Stimulated activated effector memory CD8-positive, alpha-beta T cell treated with anti-CD3 and anti-CD28 coated beads, Interleukin-12 subunit alpha, Interleukin-12 subunit beta, amount 100 ng/mL, for 72 hours (primary cell): ENCODE measurements at regions not wholly inside any gene's neighbourhood (a gene's known extent, or its start where the extent isn't known, plus 50 kb on each side); places are given as distances from the start of the nearest gene placed in this dataset.

Experiments
- ATAC-seq: fragments of 150-1000 bp; cut with Tn5 transposase; 2 replicates; pipeline ENCODE4 v1.10.0; 2021
- DNase-seq, 2 donors: peaks; one replicate each; pipeline ENCODE4 v3.0.0; 2021 to 2022; ENCODE audit warnings: low spot score in 2 of 2
- H3K27ac Mint-ChIP-seq: one replicate; pipeline ENCODE4 v1.8.0; 2022; ENCODE audit warnings: mild to moderate bottlenecking, mixed read lengths
- H3K36me3 Mint-ChIP-seq: one replicate; pipeline ENCODE4 v1.8.0; 2022; ENCODE audit warnings: mild to moderate bottlenecking, mixed read lengths
- H3K4me1 Mint-ChIP-seq: one replicate; pipeline ENCODE4 v1.8.0; 2022; ENCODE audit warnings: mixed read lengths
- H3K4me3 Mint-ChIP-seq: one replicate; pipeline ENCODE4 v1.8.0; 2022; ENCODE audit warnings: mild to moderate bottlenecking, mixed read lengths
- H3K9me3 Mint-ChIP-seq: one replicate; pipeline ENCODE4 v1.8.0; 2022; ENCODE audit warnings: mixed read lengths

DNA sequence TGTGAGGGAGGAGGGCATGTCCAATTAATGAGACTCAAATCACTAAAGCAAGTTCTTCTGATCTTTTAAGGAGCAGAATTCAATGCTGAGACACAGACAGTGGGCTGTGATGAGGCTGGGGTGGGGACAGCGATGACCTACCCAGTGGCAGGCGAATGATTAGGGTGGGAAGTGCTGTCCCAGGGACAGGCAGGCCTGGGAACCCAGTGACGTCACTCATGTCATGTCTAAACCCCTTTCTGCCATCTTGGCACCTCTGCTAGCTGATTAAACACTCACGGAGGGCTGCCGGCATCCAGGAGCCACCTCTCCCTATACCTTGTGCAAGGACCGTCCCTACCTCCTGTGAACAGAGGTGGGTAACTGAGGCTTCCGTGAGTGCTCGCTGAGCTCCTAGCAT, 1235.2 kb downstream of the TBC1D22A start:
- no peaks in the 10 kb centered on the region for H3K36me3 Mint-ChIP-seq
- no peak for DNase-seq
- H3K9me3 Mint-ChIP-seq: no peaks in the 10 kb centered on the region
- no peak overlapping the region for H3K27ac Mint-ChIP-seq
- H3K4me3 Mint-ChIP-seq: no peak overlapping the region
- no peaks in the 10 kb centered on the region for H3K4me1 Mint-ChIP-seq
- no peak for ATAC-seq

DNA sequence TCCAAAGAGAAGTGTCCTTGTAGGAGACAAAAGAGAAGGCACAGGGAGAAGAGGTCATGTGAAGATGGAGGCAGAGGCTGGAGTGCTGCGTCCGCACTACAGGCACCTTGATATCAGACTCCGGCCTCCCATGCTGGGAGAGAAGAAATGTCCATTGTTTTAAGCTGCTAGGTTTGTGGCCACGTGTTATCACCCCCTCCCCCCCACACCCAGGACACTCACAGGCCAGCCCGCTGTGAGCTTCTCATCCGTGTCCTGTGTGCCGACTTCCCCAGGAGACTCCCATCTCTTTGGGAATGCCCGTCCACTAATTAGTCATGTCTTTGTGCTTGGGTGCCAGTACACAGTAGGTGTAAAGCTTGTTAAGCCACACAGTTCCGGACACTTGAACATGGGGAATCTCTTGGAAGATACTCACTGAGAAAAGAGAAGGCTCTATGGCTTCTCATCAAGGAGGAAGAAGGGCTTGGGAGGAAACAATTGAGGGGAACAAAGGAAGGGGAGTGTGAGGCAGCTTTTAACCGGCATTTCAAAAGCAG, 1234.7 kb downstream of the TBC1D22A start:
- Mint-ChIP-seq H3K36me3 (no peaks in the 10 kb centered on the region), H3K9me3 (no peaks in the 10 kb centered on the region), H3K27ac (no peak overlapping the region), H3K4me3 (no peak overlapping the region), H3K4me1 (no peaks in the 10 kb centered on the region)
- DNase-seq (no peak), ATAC-seq (no peak)

DNA sequence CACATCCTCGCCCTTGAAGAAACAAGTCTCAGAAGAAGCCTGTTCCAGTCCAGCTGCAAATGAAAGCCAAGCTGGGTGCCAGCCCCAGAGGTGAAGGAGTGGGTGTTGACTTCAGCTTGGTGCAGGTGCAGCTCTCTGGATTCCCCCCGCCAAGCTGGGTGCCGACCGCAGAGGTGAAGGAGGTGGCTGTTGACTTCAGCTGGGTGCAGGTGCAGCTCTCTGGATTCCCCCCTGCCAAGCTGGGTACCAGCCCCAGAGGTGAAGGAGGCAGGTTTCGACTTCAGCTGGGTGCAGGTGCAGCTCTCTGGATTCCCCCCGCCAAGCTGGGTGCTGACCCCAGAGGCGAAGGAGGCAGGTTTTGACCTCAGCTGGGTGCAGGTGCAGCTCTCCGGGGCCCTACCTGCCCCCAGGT, 1234.0 kb downstream of the TBC1D22A start:
- Mint-ChIP-seq H3K36me3 (no peaks in the 10 kb centered on the region), H3K4me1 (no peaks in the 10 kb centered on the region), H3K4me3 (no peak overlapping the region), H3K9me3 (no peaks in the 10 kb centered on the region), H3K27ac (no peak overlapping the region)
- no peak for ATAC-seq
- no peak for DNase-seq

- no peak for ATAC-seq
- no peak overlapping the region for H3K4me3 Mint-ChIP-seq
Observed at GRCh38 chr22:47995718-47996117, 1233.3 kb downstream of the TBC1D22A start.

DNA sequence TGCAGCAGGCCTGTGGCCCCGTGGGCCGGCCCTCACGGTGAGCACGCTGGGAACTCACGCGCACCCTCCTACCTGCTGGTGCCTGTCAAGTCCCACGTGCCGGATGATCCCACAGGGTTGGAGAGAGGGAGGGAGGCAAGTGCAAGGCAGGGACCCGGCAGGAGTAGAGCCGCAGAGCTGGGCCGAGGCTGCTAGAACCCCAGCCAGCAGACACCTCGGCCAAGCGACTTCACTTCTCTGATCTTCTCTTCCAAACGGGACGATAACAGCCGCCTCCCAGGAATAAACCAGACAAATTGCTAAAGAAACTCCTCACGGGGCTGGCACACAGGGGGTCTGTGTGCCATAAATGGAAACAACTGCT, 1232.8 kb downstream of the TBC1D22A start:
- ATAC-seq: no peak
- no peak for DNase-seq
- H3K27ac Mint-ChIP-seq: no peak overlapping the region
- H3K9me3 Mint-ChIP-seq: no peaks in the 10 kb centered on the region
- H3K36me3 Mint-ChIP-seq: no peaks in the 10 kb centered on the region
- no peak overlapping the region for H3K4me3 Mint-ChIP-seq
- no peaks in the 10 kb centered on the region for H3K4me1 Mint-ChIP-seq

More at GRCh38 chr22:47995718-47996117, 1233.3 kb downstream of the TBC1D22A start:
- Mint-ChIP-seq H3K27ac (no peak overlapping the region), H3K9me3 (no peaks in the 10 kb centered on the region), H3K36me3 (no peaks in the 10 kb centered on the region), H3K4me1 (no peaks in the 10 kb centered on the region)
- no peak for DNase-seq

GRCh38 chr22:47994601-47995263, 1232.3 kb downstream of the TBC1D22A start:
- H3K4me1 Mint-ChIP-seq: no peaks in the 10 kb centered on the region
- H3K9me3 Mint-ChIP-seq: no peaks in the 10 kb centered on the region
- ATAC-seq: no peak
- H3K36me3 Mint-ChIP-seq: no peaks in the 10 kb centered on the region
- H3K27ac Mint-ChIP-seq: no peak overlapping the region
- no peak overlapping the region for H3K4me3 Mint-ChIP-seq
- no peak for DNase-seq

GRCh38 chr22:47994045-47994444, 1231.6 kb downstream of the TBC1D22A start:
- no peak for ATAC-seq
- DNase-seq: no peak
- no peak overlapping the region for H3K4me3 Mint-ChIP-seq
- no peaks in the 10 kb centered on the region for H3K4me1 Mint-ChIP-seq
- H3K9me3 Mint-ChIP-seq: no peaks in the 10 kb centered on the region
- H3K27ac Mint-ChIP-seq: no peak overlapping the region
- no peaks in the 10 kb centered on the region for H3K36me3 Mint-ChIP-seq

- Mint-ChIP-seq H3K4me1 (no peaks in the 10 kb centered on the region), H3K36me3 (no peaks in the 10 kb centered on the region), H3K27ac (no peak overlapping the region), H3K9me3 (peaks cover 23% of the 10 kb centered on the region), H3K4me3 (no peak overlapping the region)
- ATAC-seq (no peak), DNase-seq (no peak)
Observed at GRCh38 chr22:47990481-47990880, 1228.0 kb downstream of the TBC1D22A start.

DNA sequence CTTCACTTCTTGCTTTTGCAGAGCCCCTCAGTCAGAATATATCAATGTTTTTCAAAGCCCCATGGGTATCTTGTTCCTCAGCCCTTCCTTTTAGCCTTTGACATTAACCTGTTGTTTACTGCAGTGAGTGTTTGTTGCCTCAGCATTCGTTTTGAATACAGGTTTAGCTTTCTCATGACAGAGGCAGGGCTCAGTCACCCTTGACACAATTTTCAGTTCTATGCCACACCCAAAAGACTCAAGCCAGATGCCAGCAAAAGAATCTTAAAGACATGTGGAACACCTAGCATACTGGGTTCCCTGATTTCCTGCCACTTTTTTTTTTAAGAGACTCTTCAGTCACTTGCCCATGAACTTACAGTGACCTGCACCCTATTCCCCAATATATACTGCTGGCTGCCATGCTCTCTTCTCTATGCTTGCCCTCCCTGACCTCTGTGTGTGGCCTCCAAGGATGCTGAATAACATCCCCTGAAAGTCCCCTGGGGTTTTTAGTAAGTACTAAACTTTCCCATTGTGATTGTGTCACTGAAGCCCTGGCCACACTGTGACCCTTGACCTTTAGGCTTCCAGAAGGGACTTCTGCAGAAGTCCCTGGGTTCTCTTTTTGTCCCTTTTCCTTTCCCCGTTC, 1225.5 kb downstream of the TBC1D22A start:
- ATAC-seq (no peak), DNase-seq (no peak)
- H3K27ac Mint-ChIP-seq: no peak overlapping the region
- H3K9me3 Mint-ChIP-seq: peaks cover 23% of the 10 kb centered on the region
- no peak overlapping the region for H3K4me3 Mint-ChIP-seq
- H3K4me1 Mint-ChIP-seq: no peaks in the 10 kb centered on the region
- H3K36me3 Mint-ChIP-seq: no peaks in the 10 kb centered on the region

DNA sequence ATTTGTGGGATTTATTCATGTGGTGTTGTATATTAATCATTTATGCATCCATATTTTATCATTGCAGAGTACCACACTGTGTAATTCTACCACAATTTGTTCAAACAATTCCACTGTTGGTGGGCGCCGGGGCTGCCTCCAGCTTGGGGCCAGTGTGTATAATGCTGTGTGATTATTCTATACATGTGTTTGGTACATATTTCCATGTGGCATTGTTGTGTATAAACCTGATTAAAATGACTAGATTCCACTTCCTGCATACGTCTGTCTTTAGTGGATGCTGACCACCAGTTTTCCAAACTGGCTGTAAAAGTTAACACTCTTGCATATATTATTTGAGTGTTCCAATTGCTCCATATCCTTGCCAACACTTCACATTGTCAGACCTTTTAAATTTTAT, 1213.8 kb downstream of the TBC1D22A start:
- DNase-seq: no peak

DNA sequence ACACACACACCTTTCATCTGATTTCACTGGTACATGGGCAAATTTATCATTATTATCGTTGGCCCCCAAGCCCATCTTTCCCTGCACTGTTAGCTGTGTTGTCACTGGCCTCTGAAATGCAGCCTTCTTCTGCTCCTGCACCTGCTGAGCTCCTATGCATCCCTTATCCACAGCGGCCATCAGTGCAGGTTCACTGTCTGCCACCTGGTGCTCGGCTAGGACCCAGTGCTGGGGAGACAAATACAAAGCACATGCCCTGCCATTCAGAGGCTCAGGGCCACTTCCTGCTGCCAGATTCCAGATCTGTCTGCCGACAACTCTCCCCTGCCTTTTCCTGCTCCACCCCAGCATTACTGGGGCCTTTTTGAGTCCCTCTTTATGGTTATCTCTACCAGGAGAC, 1205.4 kb downstream of the TBC1D22A start:
- Mint-ChIP-seq H3K4me1 (no peaks in the 10 kb centered on the region), H3K4me3 (no peak overlapping the region), H3K9me3 (no peaks in the 10 kb centered on the region), H3K36me3 (no peaks in the 10 kb centered on the region), H3K27ac (no peak overlapping the region)
- no peak for ATAC-seq
- DNase-seq: no peak

More for the DNA sequence above, 1213.8 kb downstream of the TBC1D22A start:
- H3K4me1 Mint-ChIP-seq: no peaks in the 10 kb centered on the region
- H3K4me3 Mint-ChIP-seq: no peak overlapping the region
- no peaks in the 10 kb centered on the region for H3K36me3 Mint-ChIP-seq
- no peak for ATAC-seq
- H3K27ac Mint-ChIP-seq: no peak overlapping the region
- peaks cover 5% of the 10 kb centered on the region for H3K9me3 Mint-ChIP-seq

- DNase-seq (no peak), ATAC-seq (no peak)
- Mint-ChIP-seq H3K4me3 (no peak overlapping the region), H3K9me3 (no peaks in the 10 kb centered on the region), H3K36me3 (no peaks in the 10 kb centered on the region), H3K4me1 (no peaks in the 10 kb centered on the region), H3K27ac (no peak overlapping the region)
Observed at GRCh38 chr22:47966316-47966715, 1203.9 kb downstream of the TBC1D22A start.

- no peak overlapping the region for H3K4me3 Mint-ChIP-seq
- no peak overlapping the region for H3K27ac Mint-ChIP-seq
- no peaks in the 10 kb centered on the region for H3K36me3 Mint-ChIP-seq
- DNase-seq (no peak), ATAC-seq (no peak)
- no peaks in the 10 kb centered on the region for H3K4me1 Mint-ChIP-seq
- H3K9me3 Mint-ChIP-seq: no peaks in the 10 kb centered on the region
Observed at GRCh38 chr22:47965896-47966295, 1203.4 kb downstream of the TBC1D22A start.

DNA sequence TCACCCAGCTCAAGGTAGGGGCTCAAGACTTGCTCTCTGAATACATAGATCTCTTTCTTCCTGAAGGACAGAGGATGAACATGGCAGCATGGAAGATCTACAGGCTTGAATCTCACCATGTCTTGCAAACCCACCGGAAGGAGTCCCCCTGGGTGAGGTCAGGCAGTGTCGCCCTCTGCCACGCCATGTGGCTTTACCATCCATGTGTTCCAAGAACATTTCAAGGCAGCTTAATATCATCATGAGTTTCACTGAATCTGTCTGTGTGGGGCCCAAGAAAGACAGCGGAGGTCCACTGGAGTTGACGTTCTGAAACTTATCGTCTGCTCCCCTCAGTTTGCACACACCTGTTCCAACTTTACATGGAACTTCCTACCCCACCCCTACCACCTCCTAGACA, 1202.6 kb downstream of the TBC1D22A start:
- no peak overlapping the region for H3K4me3 Mint-ChIP-seq
- H3K4me1 Mint-ChIP-seq: no peaks in the 10 kb centered on the region
- no peak for ATAC-seq
- no peaks in the 10 kb centered on the region for H3K9me3 Mint-ChIP-seq
- H3K36me3 Mint-ChIP-seq: no peaks in the 10 kb centered on the region
- DNase-seq: no peak
- H3K27ac Mint-ChIP-seq: no peak overlapping the region

DNA sequence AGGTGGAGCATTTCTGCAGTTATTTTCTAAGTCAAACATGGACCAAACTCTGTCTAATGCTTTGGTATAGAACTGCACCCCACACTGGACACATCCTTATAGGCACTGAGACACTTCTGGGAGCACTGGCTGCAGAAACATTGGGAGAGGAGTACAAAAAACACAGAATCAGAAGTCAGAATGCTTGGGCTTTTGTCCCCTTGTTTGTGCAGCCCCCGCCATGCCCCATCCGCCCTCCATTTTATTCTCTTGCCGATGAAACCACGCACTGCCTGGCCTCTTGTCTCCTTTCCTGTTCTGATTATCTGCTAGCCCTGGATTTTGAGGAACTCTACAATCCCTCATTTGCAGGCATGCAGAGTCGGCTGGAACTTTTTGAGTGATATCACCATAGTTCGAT, 1201.2 kb downstream of the TBC1D22A start:
- H3K9me3 Mint-ChIP-seq: peaks cover 2% of the 10 kb centered on the region
- no peak overlapping the region for H3K4me3 Mint-ChIP-seq
- DNase-seq: no peak
- no peak for ATAC-seq
- no peaks in the 10 kb centered on the region for H3K36me3 Mint-ChIP-seq
- H3K4me1 Mint-ChIP-seq: no peaks in the 10 kb centered on the region
- H3K27ac Mint-ChIP-seq: no peak overlapping the region

DNA sequence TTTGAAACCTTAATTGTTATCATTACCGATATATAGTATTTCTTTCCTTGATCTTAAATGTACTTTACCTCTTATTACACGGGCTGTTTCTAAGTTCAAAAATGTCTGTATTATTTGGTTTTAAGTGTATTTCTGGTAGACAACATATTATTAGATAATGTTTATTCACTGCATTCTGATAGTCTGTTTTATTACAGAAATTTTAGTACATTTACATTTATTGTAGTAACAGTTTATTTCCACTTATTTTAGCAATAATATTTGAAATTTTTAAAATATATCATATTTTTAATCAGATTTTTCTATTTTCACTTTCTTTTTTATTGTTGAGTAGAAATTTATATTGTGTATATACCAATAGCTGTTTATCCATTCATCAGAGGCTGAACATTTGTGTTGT, 1195.2 kb downstream of the TBC1D22A start:
- DNase-seq: no peak
- no peaks in the 10 kb centered on the region for H3K36me3 Mint-ChIP-seq
- ATAC-seq: no peak
- no peak overlapping the region for H3K27ac Mint-ChIP-seq
- peaks cover 3% of the 10 kb centered on the region for H3K9me3 Mint-ChIP-seq
- H3K4me3 Mint-ChIP-seq: no peak overlapping the region
- H3K4me1 Mint-ChIP-seq: no peaks in the 10 kb centered on the region
